HL-60 (cell line): ENCODE measurements at regions not wholly inside any gene's neighbourhood (a gene's known extent, or its start where the extent isn't known, plus 50 kb on each side); places are given as distances from the start of the nearest gene placed in this dataset.

Source experiments
- CTCF ChIP-seq: IDR thresholded peaks from one replicate; pipeline ENCODE4 v1.5.1; 2011; ENCODE audit warnings: low read length, control low read depth, inconsistent platforms; ENCODE audit not compliant: insufficient read depth
- GABPA ChIP-seq: IDR thresholded peaks from 2 replicates; pipeline ENCODE4 v1.6.1; 2012; ENCODE audit warnings: low read depth
- POLR2AphosphoS5 ChIP-seq: IDR thresholded peaks from 2 replicates; pipeline ENCODE4 v1.6.1; 2012; ENCODE audit warnings: low read depth
- SPI1 ChIP-seq: IDR thresholded peaks from 2 replicates; pipeline ENCODE4 v1.6.1; 2012; ENCODE audit warnings: low read depth, mild to moderate bottlenecking, borderline replicate concordance
- TF ChIP-seq, protein P1 (sequence below): IDR thresholded peaks from 2 replicates; pipeline ENCODE4 v1.6.1; 2012; ENCODE audit warnings: low read depth; ENCODE audit not compliant: insufficient replicate concordance

DNA sequence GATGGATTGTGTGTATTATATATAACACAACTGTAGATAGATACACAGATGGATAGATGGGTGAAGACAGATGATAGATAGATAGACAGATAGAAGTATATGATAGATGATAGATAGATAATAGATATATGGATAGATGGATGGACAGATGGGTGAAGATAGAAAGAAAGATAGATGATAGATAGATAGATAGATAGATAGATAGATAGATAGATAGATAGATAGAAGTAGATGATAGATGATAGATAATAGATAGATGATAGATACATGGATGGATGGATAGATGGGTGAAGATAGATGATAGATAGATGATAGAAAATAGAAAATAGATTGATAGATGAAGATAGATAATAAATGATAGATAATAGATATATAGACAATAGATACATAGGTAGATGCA, 83.3 kb downstream of the FOXF2 start:
- TF ChIP-seq CTCF (no peak), POLR2AphosphoS5 (no peak), GABPA (no peak), SPI1 (no peak)
- TF ChIP-seq, protein P1, sequence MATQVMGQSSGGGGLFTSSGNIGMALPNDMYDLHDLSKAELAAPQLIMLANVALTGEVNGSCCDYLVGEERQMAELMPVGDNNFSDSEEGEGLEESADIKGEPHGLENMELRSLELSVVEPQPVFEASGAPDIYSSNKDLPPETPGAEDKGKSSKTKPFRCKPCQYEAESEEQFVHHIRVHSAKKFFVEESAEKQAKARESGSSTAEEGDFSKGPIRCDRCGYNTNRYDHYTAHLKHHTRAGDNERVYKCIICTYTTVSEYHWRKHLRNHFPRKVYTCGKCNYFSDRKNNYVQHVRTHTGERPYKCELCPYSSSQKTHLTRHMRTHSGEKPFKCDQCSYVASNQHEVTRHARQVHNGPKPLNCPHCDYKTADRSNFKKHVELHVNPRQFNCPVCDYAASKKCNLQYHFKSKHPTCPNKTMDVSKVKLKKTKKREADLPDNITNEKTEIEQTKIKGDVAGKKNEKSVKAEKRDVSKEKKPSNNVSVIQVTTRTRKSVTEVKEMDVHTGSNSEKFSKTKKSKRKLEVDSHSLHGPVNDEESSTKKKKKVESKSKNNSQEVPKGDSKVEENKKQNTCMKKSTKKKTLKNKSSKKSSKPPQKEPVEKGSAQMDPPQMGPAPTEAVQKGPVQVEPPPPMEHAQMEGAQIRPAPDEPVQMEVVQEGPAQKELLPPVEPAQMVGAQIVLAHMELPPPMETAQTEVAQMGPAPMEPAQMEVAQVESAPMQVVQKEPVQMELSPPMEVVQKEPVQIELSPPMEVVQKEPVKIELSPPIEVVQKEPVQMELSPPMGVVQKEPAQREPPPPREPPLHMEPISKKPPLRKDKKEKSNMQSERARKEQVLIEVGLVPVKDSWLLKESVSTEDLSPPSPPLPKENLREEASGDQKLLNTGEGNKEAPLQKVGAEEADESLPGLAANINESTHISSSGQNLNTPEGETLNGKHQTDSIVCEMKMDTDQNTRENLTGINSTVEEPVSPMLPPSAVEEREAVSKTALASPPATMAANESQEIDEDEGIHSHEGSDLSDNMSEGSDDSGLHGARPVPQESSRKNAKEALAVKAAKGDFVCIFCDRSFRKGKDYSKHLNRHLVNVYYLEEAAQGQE: no peak
